PC-3 (cell line): ENCODE measurements at regions not wholly inside any gene's neighbourhood (a gene's known extent, or its start where the extent isn't known, plus 50 kb on each side); places are given as distances from the start of the nearest gene placed in this dataset.
"Not testable (repeated sequence)": the region's sequence is repeated elsewhere in the genome, so short reads cannot be mapped to it uniquely, and the experiment has no call there.

Source experiments
- EZH2 ChIP-seq: fragments of 300-600 bp; sonication (generic); IDR thresholded peaks from one replicate; pipeline ENCODE4 v1.6.1; 2017; ENCODE audit warnings: antibody characterized with exemption, mild to moderate bottlenecking, low read length; ENCODE audit not compliant: unreplicated experiment
- EZH2phosphoT487 ChIP-seq: fragments of 300-600 bp; sonication (generic); IDR thresholded peaks from 2 replicates; pipeline ENCODE4 v1.6.1; 2018; ENCODE audit warnings: mild to moderate bottlenecking, antibody characterized with exemption, low read length, borderline replicate concordance
- TF ChIP-seq, protein P1 (sequence below): fragments of 300-600 bp; sonication (generic); conservative IDR thresholded peaks from 2 replicates; pipeline ENCODE4 v1.5.1; 2017; ENCODE audit warnings: antibody characterized with exemption, low read depth, mild to moderate bottlenecking, low read length

DNA sequence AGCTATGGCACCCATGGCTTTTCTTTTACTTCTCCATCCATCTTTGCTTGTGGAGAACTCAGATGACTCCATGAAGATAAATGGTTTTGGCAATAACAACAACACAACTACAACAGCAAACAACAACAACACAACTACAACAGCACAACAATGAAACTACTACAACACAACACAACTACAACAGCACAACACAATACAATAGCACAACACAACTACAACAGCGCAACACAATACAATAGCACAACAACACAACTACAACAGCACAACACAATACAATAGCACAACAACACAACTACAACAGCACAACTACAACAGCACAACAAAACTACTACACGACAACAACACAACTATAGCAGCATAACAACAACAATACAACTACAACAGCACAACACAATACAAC, 569.4 kb downstream of the TOX3 start:
- TF ChIP-seq, protein P1, sequence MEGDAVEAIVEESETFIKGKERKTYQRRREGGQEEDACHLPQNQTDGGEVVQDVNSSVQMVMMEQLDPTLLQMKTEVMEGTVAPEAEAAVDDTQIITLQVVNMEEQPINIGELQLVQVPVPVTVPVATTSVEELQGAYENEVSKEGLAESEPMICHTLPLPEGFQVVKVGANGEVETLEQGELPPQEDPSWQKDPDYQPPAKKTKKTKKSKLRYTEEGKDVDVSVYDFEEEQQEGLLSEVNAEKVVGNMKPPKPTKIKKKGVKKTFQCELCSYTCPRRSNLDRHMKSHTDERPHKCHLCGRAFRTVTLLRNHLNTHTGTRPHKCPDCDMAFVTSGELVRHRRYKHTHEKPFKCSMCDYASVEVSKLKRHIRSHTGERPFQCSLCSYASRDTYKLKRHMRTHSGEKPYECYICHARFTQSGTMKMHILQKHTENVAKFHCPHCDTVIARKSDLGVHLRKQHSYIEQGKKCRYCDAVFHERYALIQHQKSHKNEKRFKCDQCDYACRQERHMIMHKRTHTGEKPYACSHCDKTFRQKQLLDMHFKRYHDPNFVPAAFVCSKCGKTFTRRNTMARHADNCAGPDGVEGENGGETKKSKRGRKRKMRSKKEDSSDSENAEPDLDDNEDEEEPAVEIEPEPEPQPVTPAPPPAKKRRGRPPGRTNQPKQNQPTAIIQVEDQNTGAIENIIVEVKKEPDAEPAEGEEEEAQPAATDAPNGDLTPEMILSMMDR = not testable (repeated sequence)
- not testable (repeated sequence) for TF ChIP-seq EZH2phosphoT487, EZH2
